ENCODE measurements at regions not wholly inside any gene's neighbourhood (a gene's known extent, or its start where the extent isn't known, plus 50 kb on each side); places are given as distances from the start of the nearest gene placed in this dataset.
"Not testable (repeated sequence)": the region's sequence is repeated elsewhere in the genome, so short reads cannot be mapped to it uniquely, and the experiment has no call there.

GRCh38 chr16:59478838-59479237 is 744.7 kb upstream of the GOT2 start:
- H3K36me3 Mint-ChIP-seq (ENCODE audit: low read depth) = no peaks in the 10 kb centered on the region

GRCh38 chr16:59470556-59470955 is 736.4 kb upstream of the GOT2 start:
- Mint-ChIP-seq H3K4me1 (ENCODE audit: low read depth) (no peaks in the 10 kb centered on the region), H3K36me3 (ENCODE audit: low read depth) (no peaks in the 10 kb centered on the region), H3K27me3 (ENCODE audit: low read depth) (no peaks in the 10 kb centered on the region), H3K4me3 (no peak overlapping the region), H3K27ac (no peak overlapping the region), H3K9me3 (ENCODE audit: insufficient read depth) (no peaks in the 10 kb centered on the region)
- ChIA-PET CTCF (no interaction called here), POLR2A (no interaction called here)
- ATAC-seq (no peak), DNase-seq (no peak)

More at GRCh38 chr16:59478838-59479237, 744.7 kb upstream of the GOT2 start:
- DNase-seq = no peak
- Mint-ChIP-seq H3K9me3 (ENCODE audit: insufficient read depth) (no peaks in the 10 kb centered on the region), H3K4me3 (no peak overlapping the region), H3K4me1 (ENCODE audit: low read depth) (no peaks in the 10 kb centered on the region), H3K27me3 (ENCODE audit: low read depth) (no peaks in the 10 kb centered on the region), H3K27ac (no peak overlapping the region)
- ChIA-PET CTCF (no interaction called here), POLR2A (no interaction called here)
- no peak for ATAC-seq

GRCh38 chr16:59469266-59469665 is 735.1 kb upstream of the GOT2 start:
- Mint-ChIP-seq H3K36me3 (ENCODE audit: low read depth) (no peaks in the 10 kb centered on the region), H3K4me1 (ENCODE audit: low read depth) (no peaks in the 10 kb centered on the region), H3K27ac (no peak overlapping the region), H3K27me3 (ENCODE audit: low read depth) (no peaks in the 10 kb centered on the region), H3K9me3 (ENCODE audit: insufficient read depth) (no peaks in the 10 kb centered on the region), H3K4me3 (no peak overlapping the region)
- no peak for ATAC-seq
- ChIA-PET CTCF (no interaction called here), POLR2A (no interaction called here)
- DNase-seq = no peak

- ChIA-PET CTCF (no interaction called here), POLR2A (no interaction called here)
- no peak overlapping the region for H3K27ac Mint-ChIP-seq
- H3K27me3 Mint-ChIP-seq (ENCODE audit: low read depth) = no peaks in the 10 kb centered on the region
- H3K4me1 Mint-ChIP-seq (ENCODE audit: low read depth) = no peaks in the 10 kb centered on the region
- no peak for DNase-seq
- no peaks in the 10 kb centered on the region for H3K36me3 Mint-ChIP-seq (ENCODE audit: low read depth)
- no peak overlapping the region for H3K4me3 Mint-ChIP-seq
- no peaks in the 10 kb centered on the region for H3K9me3 Mint-ChIP-seq (ENCODE audit: insufficient read depth)
- ATAC-seq = no peak
These were observed 729.7 kb upstream of the GOT2 start for GRCh38 chr16:59463776-59464175.

- POLR2A ChIA-PET = no interaction called here
- H3K27ac Mint-ChIP-seq = no peak overlapping the region
- H3K27me3 Mint-ChIP-seq (ENCODE audit: low read depth) = no peaks in the 10 kb centered on the region
- H3K4me1 Mint-ChIP-seq (ENCODE audit: low read depth) = no peaks in the 10 kb centered on the region
- no peak for ATAC-seq
- CTCF ChIA-PET = no interaction called here
- no peak overlapping the region for H3K4me3 Mint-ChIP-seq
- no peak for DNase-seq
- no peaks in the 10 kb centered on the region for H3K36me3 Mint-ChIP-seq (ENCODE audit: low read depth)
- no peaks in the 10 kb centered on the region for H3K9me3 Mint-ChIP-seq (ENCODE audit: insufficient read depth)
These were observed 725.7 kb upstream of the GOT2 start for GRCh38 chr16:59459806-59460205.

- Mint-ChIP-seq H3K27ac (no peak overlapping the region), H3K4me1 (ENCODE audit: low read depth) (no peaks in the 10 kb centered on the region), H3K27me3 (ENCODE audit: low read depth) (no peaks in the 10 kb centered on the region), H3K36me3 (ENCODE audit: low read depth) (no peaks in the 10 kb centered on the region), H3K9me3 (ENCODE audit: insufficient read depth) (no peaks in the 10 kb centered on the region), H3K4me3 (no peak overlapping the region)
- DNase-seq = no peak
- ChIA-PET POLR2A (no interaction called here), CTCF (no interaction called here)
- no peak for ATAC-seq
These were observed 721.4 kb upstream of the GOT2 start for GRCh38 chr16:59455497-59455896.

GRCh38 chr16:59450513-59450912 is 716.4 kb upstream of the GOT2 start:
- H3K27me3 Mint-ChIP-seq (ENCODE audit: low read depth); DNase-seq; POLR2A ChIA-PET; H3K4me1 Mint-ChIP-seq (ENCODE audit: low read depth); H3K9me3 Mint-ChIP-seq (ENCODE audit: insufficient read depth); H3K36me3 Mint-ChIP-seq (ENCODE audit: low read depth); H3K27ac Mint-ChIP-seq; H3K4me3 Mint-ChIP-seq; CTCF ChIA-PET; ATAC-seq: not testable (repeated sequence)

- ChIA-PET CTCF (no interaction called here), POLR2A (no interaction called here)
- Mint-ChIP-seq H3K36me3 (ENCODE audit: low read depth) (no peaks in the 10 kb centered on the region), H3K4me3 (no peak overlapping the region), H3K27me3 (ENCODE audit: low read depth) (no peaks in the 10 kb centered on the region), H3K9me3 (ENCODE audit: insufficient read depth) (no peaks in the 10 kb centered on the region), H3K27ac (no peak overlapping the region), H3K4me1 (ENCODE audit: low read depth) (no peaks in the 10 kb centered on the region)
- ATAC-seq (no peak), DNase-seq (no peak)
These were observed 706.4 kb upstream of the GOT2 start for GRCh38 chr16:59440502-59440901.

GRCh38 chr16:59432896-59433295 is 698.8 kb upstream of the GOT2 start:
- no peaks in the 10 kb centered on the region for H3K9me3 Mint-ChIP-seq (ENCODE audit: insufficient read depth)
- POLR2A ChIA-PET = no interaction called here

GRCh38 chr16:59432276-59432675 is 698.2 kb upstream of the GOT2 start:
- Mint-ChIP-seq H3K4me3 (no peak overlapping the region), H3K4me1 (ENCODE audit: low read depth) (no peaks in the 10 kb centered on the region), H3K27me3 (ENCODE audit: low read depth) (no peaks in the 10 kb centered on the region), H3K9me3 (ENCODE audit: insufficient read depth) (no peaks in the 10 kb centered on the region), H3K27ac (no peak overlapping the region), H3K36me3 (ENCODE audit: low read depth) (no peaks in the 10 kb centered on the region)
- ChIA-PET CTCF (no interaction called here), POLR2A (no interaction called here)
- DNase-seq (no peak), ATAC-seq (no peak)

More at GRCh38 chr16:59432896-59433295, 698.8 kb upstream of the GOT2 start:
- CTCF ChIA-PET = no interaction called here
- DNase-seq (no peak), ATAC-seq (no peak)
- Mint-ChIP-seq H3K36me3 (ENCODE audit: low read depth) (no peaks in the 10 kb centered on the region), H3K27me3 (ENCODE audit: low read depth) (no peaks in the 10 kb centered on the region), H3K27ac (no peak overlapping the region), H3K4me1 (ENCODE audit: low read depth) (no peaks in the 10 kb centered on the region), H3K4me3 (no peak overlapping the region)

- no peaks in the 10 kb centered on the region for H3K4me1 Mint-ChIP-seq (ENCODE audit: low read depth)
- no peak overlapping the region for H3K4me3 Mint-ChIP-seq
- H3K9me3 Mint-ChIP-seq (ENCODE audit: insufficient read depth) = no peaks in the 10 kb centered on the region
- H3K36me3 Mint-ChIP-seq (ENCODE audit: low read depth) = no peaks in the 10 kb centered on the region
- CTCF ChIA-PET = no interaction called here
- H3K27me3 Mint-ChIP-seq (ENCODE audit: low read depth) = no peaks in the 10 kb centered on the region
- no peak for DNase-seq
- no peak for ATAC-seq
- POLR2A ChIA-PET = no interaction called here
- H3K27ac Mint-ChIP-seq = no peak overlapping the region
These were observed 690.7 kb upstream of the GOT2 start for GRCh38 chr16:59424714-59425273.

- no peaks in the 10 kb centered on the region for H3K36me3 Mint-ChIP-seq (ENCODE audit: low read depth)
- H3K27ac Mint-ChIP-seq = no peak overlapping the region
- DNase-seq = no peak
- H3K4me1 Mint-ChIP-seq (ENCODE audit: low read depth) = no peaks in the 10 kb centered on the region
- H3K9me3 Mint-ChIP-seq (ENCODE audit: insufficient read depth) = no peaks in the 10 kb centered on the region
- no peak for ATAC-seq
- H3K4me3 Mint-ChIP-seq = no peak overlapping the region
- no peaks in the 10 kb centered on the region for H3K27me3 Mint-ChIP-seq (ENCODE audit: low read depth)
- ChIA-PET POLR2A (no interaction called here), CTCF (no interaction called here)
These were observed 678.1 kb upstream of the GOT2 start for GRCh38 chr16:59411961-59412841.

GRCh38 chr16:59410451-59410850 is 676.3 kb upstream of the GOT2 start:
- H3K27ac Mint-ChIP-seq = no peak overlapping the region
- ATAC-seq (no peak), DNase-seq (no peak)
- no peaks in the 10 kb centered on the region for H3K4me1 Mint-ChIP-seq (ENCODE audit: low read depth)
- H3K36me3 Mint-ChIP-seq (ENCODE audit: low read depth) = no peaks in the 10 kb centered on the region
- no peaks in the 10 kb centered on the region for H3K9me3 Mint-ChIP-seq (ENCODE audit: insufficient read depth)
- CTCF ChIA-PET = no interaction called here
- no peak overlapping the region for H3K4me3 Mint-ChIP-seq
- POLR2A ChIA-PET = no interaction called here
- H3K27me3 Mint-ChIP-seq (ENCODE audit: low read depth) = no peaks in the 10 kb centered on the region
